Liver (tissue), 8 donors: ENCODE measurements at regions not wholly inside any gene's neighbourhood (a gene's known extent, or its start where the extent isn't known, plus 50 kb on each side); places are given as distances from the start of the nearest gene placed in this dataset.

Source experiments
- DNase-seq: peaks from one replicate; pipeline ENCODE4 v3.0.0-alpha.2; 2017; ENCODE audit warnings: low spot score
- H3K27ac ChIP-seq, 2 donors: one replicate each; pipeline ENCODE4 v1.7.0; 2013; ENCODE audit warnings: inconsistent platforms in 2 of 2, low read length in 2 of 2, control low read depth in 1 of 2, low read depth in 1 of 2, mild to moderate bottlenecking in 1 of 2
- H3K27me3 ChIP-seq, 4 donors: one replicate each; pipeline versions ENCODE4 v1.6.1 to v1.7.0; 2013; ENCODE audit warnings: low read length in 3 of 4, inconsistent platforms in 1 of 4, mild to moderate bottlenecking in 1 of 4, moderate library complexity in 1 of 4; ENCODE audit not compliant: control insufficient read depth in 4 of 4, insufficient read depth in 4 of 4
- H3K36me3 ChIP-seq, 4 donors: one replicate each; pipeline versions ENCODE4 v1.6.1 to v1.7.0; 2013; ENCODE audit warnings: low read length in 3 of 4, mild to moderate bottlenecking in 3 of 4, low read depth in 1 of 4, moderate library complexity in 1 of 4; ENCODE audit not compliant: control insufficient read depth in 4 of 4, insufficient read depth in 3 of 4
- H3K4me1 ChIP-seq, 4 donors: one replicate each; pipeline versions ENCODE4 v1.6.1 to v1.7.0; 2013; ENCODE audit warnings: low read length in 3 of 4, mild to moderate bottlenecking in 3 of 4, moderate library complexity in 1 of 4; ENCODE audit not compliant: control insufficient read depth in 4 of 4, insufficient read depth in 4 of 4
- H3K4me3 ChIP-seq, 3 donors: one replicate each; pipeline versions ENCODE4 v1.6.1 to v1.7.0; 2013; ENCODE audit warnings: low read length in 3 of 3, control low read depth in 1 of 3, low read depth in 1 of 3, mild to moderate bottlenecking in 1 of 3
- H3K9ac ChIP-seq, 2 donors: one replicate each; pipeline ENCODE4 v1.7.0; 2013; ENCODE audit warnings: low read length in 2 of 2, mild to moderate bottlenecking in 2 of 2, moderate library complexity in 2 of 2, control low read depth in 1 of 2, low read depth in 1 of 2
- H3K9me3 ChIP-seq, 4 donors: one replicate each; pipeline versions ENCODE4 v1.6.1 to v1.7.0; 2013; ENCODE audit warnings: low read length in 3 of 4; ENCODE audit not compliant: control insufficient read depth in 4 of 4
- EGR1 ChIP-seq, 2 donors: IDR thresholded peaks; 2 replicates each; pipeline ENCODE4 v1.6.1; 2016 to 2018; ENCODE audit warnings: antibody characterized with exemption in 2 of 2, low read depth in 2 of 2
- FOXA1 ChIP-seq: IDR thresholded peaks from 2 replicates; pipeline ENCODE4 v1.6.1; 2016; ENCODE audit warnings: antibody characterized with exemption
- GABPA ChIP-seq, 2 donors: IDR thresholded peaks in 1 of 2; conservative IDR thresholded peaks in 1 of 2; 2 replicates each; pipeline ENCODE4 v1.6.1; 2016; ENCODE audit warnings: antibody characterized with exemption in 2 of 2, mild to moderate bottlenecking in 1 of 2, moderate library complexity in 1 of 2
- HNF4A ChIP-seq, 2 donors: conservative IDR thresholded peaks; 2 replicates each; pipeline ENCODE4 v1.6.1; 2016; ENCODE audit warnings: antibody characterized with exemption in 2 of 2, mild to moderate bottlenecking in 2 of 2
- JUND ChIP-seq, 2 donors: IDR thresholded peaks; 2 replicates each; pipeline ENCODE4 v1.6.1; 2016; ENCODE audit warnings: antibody characterized with exemption in 2 of 2
- NR2F2 ChIP-seq: IDR thresholded peaks from 2 replicates; pipeline ENCODE4 v1.6.1; 2016; ENCODE audit warnings: antibody characterized with exemption
- RAD21 ChIP-seq, 2 donors: IDR thresholded peaks; 2 replicates each; pipeline ENCODE4 v1.6.1; 2016; ENCODE audit warnings: antibody characterized with exemption in 2 of 2, mild to moderate bottlenecking in 2 of 2
- REST ChIP-seq: IDR thresholded peaks from 2 replicates; pipeline ENCODE4 v1.6.1; 2016; ENCODE audit warnings: antibody characterized with exemption, mild to moderate bottlenecking
- RXRA ChIP-seq, 2 donors: IDR thresholded peaks; 2 replicates each; pipeline ENCODE4 v1.6.1; 2017 to 2018; ENCODE audit warnings: antibody characterized with exemption in 2 of 2, mild to moderate bottlenecking in 1 of 2
- TAF1 ChIP-seq: conservative IDR thresholded peaks from 2 replicates; pipeline ENCODE4 v1.6.1; 2016; ENCODE audit warnings: antibody characterized with exemption, mild to moderate bottlenecking
- YY1 ChIP-seq: IDR thresholded peaks from 2 replicates; pipeline ENCODE4 v1.6.1; 2016; ENCODE audit warnings: antibody characterized with exemption, mild to moderate bottlenecking
- ZBTB33 ChIP-seq: IDR thresholded peaks from 2 replicates; pipeline ENCODE4 v1.6.1; 2016; ENCODE audit warnings: antibody characterized with exemption
- WGBS: extraction: QIAGEN DNeasy Blood & Tissue Kit; methylation state at CpG from one replicate; pipeline ENCODE4 v1.1.7; 2013; 5-methylcytosine and 5-hydroxymethylcytosine counted together
- TF ChIP-seq, protein P1 (sequence below): fragments of 150-350 bp; IDR thresholded peaks from 2 replicates; pipeline ENCODE4 v1.5.1; 2017; ENCODE audit warnings: improper control_type of control experiment, low read depth, low read length; ENCODE audit not compliant: missing input control
- TF ChIP-seq, protein P2 (sequence below): IDR thresholded peaks from 2 replicates; pipeline ENCODE4 v1.6.1; 2016; ENCODE audit warnings: antibody characterized with exemption
- TF ChIP-seq, protein P3 (sequence below): IDR thresholded peaks from 2 replicates; pipeline ENCODE4 v1.6.1; 2016; ENCODE audit warnings: antibody characterized with exemption
- donor health status: healthy.
- donor health status: healthy.
- donor health status: healthy.
- donor health status: healthy.
- donor health status: healthy.

DNA sequence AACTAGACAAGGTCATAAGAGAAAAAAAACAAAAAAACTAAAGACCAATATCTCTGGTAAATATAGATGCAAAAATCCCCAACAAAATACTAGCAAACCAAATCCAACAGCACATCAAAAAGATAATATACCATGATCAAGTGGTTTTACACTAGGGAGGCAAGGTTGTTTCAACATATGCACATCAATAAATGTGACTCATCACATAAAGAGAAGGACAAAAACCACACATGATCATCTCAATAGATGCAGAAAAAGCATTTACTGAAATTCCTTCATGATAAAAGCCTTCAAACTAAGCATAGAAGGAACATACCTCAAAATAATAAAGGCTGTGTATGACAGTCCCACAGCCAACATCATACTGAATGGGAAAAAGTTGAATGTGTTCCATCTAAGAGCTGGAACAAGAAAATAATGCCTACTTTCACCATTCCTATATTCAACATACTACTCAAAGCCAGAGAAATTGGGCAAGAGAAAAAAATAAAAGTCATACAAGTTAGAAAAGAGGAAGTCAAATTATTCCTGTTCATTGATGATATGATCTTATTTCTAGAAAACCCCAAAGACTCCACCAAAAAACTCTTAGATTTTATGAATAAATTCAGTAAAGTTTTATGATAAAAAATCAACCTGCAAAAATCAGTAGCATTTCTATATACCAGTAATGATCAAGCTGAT lies 72.2 kb upstream of the FAM169A start:
- Histone ChIP-seq H3K9ac (no peak overlapping the region), H3K9me3 (no peaks in the 10 kb centered on the region), H3K27me3 (no peaks in the 10 kb centered on the region), H3K4me1 (peaks cover 0 to 15% (median 5%) of the 10 kb centered on the region in 4 donors), H3K27ac (no peak overlapping the region), H3K4me3 (no peak overlapping the region), H3K36me3 (no peaks in the 10 kb centered on the region)
- no peak for DNase-seq
- TF ChIP-seq, protein P1, sequence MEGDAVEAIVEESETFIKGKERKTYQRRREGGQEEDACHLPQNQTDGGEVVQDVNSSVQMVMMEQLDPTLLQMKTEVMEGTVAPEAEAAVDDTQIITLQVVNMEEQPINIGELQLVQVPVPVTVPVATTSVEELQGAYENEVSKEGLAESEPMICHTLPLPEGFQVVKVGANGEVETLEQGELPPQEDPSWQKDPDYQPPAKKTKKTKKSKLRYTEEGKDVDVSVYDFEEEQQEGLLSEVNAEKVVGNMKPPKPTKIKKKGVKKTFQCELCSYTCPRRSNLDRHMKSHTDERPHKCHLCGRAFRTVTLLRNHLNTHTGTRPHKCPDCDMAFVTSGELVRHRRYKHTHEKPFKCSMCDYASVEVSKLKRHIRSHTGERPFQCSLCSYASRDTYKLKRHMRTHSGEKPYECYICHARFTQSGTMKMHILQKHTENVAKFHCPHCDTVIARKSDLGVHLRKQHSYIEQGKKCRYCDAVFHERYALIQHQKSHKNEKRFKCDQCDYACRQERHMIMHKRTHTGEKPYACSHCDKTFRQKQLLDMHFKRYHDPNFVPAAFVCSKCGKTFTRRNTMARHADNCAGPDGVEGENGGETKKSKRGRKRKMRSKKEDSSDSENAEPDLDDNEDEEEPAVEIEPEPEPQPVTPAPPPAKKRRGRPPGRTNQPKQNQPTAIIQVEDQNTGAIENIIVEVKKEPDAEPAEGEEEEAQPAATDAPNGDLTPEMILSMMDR = no peak
- no peak for TF ChIP-seq TAF1
- no peak for TF ChIP-seq YY1
- TF ChIP-seq HNF4A (conservative IDR thresholded peaks at IDR 0.05) = no peak
- no peak for TF ChIP-seq GABPA (IDR thresholded peaks at IDR 0.05 in 1 of 2, conservative IDR thresholded peaks at IDR 0.05 in 1 of 2)
- TF ChIP-seq RXRA (IDR thresholded peaks at IDR 0.05) = no peak
- no peak for TF ChIP-seq FOXA1
- no peak for TF ChIP-seq REST
- no peak for TF ChIP-seq JUND (IDR thresholded peaks at IDR 0.05)
- no peak for TF ChIP-seq RAD21 (IDR thresholded peaks at IDR 0.05)
- TF ChIP-seq, protein P2, sequence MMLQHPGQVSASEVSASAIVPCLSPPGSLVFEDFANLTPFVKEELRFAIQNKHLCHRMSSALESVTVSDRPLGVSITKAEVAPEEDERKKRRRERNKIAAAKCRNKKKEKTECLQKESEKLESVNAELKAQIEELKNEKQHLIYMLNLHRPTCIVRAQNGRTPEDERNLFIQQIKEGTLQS = no peak
- TF ChIP-seq, protein P3, sequence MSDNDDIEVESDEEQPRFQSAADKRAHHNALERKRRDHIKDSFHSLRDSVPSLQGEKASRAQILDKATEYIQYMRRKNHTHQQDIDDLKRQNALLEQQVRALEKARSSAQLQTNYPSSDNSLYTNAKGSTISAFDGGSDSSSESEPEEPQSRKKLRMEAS = no peak
- no peak for TF ChIP-seq EGR1 (IDR thresholded peaks at IDR 0.05; ENCODE audit: low read depth in 2 of 2)
- no peak for TF ChIP-seq NR2F2
- TF ChIP-seq ZBTB33 = no peak

DNA sequence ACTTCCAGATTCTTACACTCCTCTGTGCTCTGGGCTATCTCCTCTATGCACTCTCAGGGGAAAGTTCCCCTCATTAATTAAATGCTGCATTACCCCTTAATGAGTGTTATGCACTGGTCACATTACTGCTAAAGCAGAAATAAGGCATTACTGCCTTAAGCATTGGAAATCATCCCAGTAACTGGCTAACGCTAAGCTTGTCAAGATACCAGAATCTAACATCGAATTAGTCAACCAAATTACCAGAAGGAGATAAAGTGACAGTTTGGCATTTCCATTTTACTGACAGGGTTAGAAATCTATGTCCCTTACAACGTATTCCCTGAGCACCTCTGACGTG lies 69.5 kb upstream of the FAM169A start:
- no peak for DNase-seq
- Histone ChIP-seq H3K36me3 (no peaks in the 10 kb centered on the region), H3K27ac (peak overlapping the region in 1 of 2 donors; percentile 25), H3K4me3 (no peak overlapping the region), H3K9me3 (no peaks in the 10 kb centered on the region), H3K9ac (no peak overlapping the region), H3K27me3 (no peaks in the 10 kb centered on the region), H3K4me1 (peaks cover 0 to 11% (median 5%) of the 10 kb centered on the region in 4 donors)
- 67% methylated on average over 4 of the region's 4 CpGs for WGBS
- TF ChIP-seq REST (no peak), HNF4A (conservative IDR thresholded peaks at IDR 0.05) (no peak), GABPA (IDR thresholded peaks at IDR 0.05 in 1 of 2, conservative IDR thresholded peaks at IDR 0.05 in 1 of 2) (no peak)
